ENCODE measurements at regions not wholly inside any gene's neighbourhood (a gene's known extent, or its start where the extent isn't known, plus 50 kb on each side); places are given as distances from the start of the nearest gene placed in this dataset.
"Not testable (repeated sequence)": the region's sequence is repeated elsewhere in the genome, so short reads cannot be mapped to it uniquely, and the experiment has no call there.

DNA sequence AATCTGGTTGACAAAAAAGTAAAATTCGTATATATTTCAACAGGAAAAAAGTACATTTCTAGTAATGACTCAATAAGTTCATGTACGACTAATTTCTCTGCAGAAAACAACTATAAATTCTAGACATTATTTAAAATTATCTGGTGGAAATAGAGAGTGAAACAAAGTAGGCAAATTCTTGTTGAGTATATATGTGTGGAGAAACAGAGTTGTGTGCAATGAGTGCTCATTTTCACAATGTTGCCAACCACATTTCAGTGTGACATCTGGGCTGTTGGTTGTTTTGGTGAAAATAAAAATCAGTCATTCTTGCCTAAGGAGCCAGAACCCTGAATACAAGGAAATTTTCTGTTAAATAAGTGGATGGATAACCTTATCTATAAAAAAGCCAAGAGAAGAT is 372.0 kb upstream of the NDST4 start:
- DNase-seq = no peak

DNA sequence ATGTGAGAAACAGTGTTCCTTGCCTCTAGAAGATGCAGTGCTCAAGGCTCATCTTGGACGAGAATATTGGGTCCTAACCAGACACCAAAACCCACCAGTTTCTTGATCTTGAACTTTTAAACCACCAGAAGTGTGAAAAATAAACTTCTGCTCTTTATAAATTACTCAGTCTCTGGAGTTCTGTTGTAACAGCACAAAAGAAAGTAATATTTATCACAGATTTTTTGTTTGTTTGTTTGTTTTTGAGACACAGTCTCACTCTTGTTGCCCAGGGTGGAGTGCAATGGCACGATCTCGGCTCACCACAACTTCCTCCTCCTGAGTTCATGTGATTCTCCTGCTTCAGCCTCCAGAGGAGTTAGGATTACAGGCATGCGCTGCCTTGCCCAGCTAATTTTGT is 371.1 kb upstream of the NDST4 start:
- no peak for DNase-seq

DNA sequence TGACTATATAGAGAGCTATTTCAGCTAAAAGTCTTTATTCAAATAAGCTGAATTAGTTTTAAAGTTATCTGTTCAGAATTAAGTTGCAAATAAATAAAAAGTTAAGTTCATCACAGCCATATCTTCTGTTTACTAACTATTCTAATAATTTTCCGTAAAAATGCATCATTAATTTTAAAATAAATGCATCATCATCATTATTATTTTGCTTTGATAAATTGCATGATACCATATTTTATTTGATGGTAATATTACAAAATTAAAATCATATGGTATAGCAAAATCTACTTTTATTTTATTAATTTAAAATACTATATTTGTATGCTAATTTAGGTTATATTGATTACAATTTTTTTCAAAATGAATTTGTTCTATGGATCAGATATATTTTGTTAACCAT is 357.3 kb upstream of the NDST4 start:
- no peak for DNase-seq

DNA sequence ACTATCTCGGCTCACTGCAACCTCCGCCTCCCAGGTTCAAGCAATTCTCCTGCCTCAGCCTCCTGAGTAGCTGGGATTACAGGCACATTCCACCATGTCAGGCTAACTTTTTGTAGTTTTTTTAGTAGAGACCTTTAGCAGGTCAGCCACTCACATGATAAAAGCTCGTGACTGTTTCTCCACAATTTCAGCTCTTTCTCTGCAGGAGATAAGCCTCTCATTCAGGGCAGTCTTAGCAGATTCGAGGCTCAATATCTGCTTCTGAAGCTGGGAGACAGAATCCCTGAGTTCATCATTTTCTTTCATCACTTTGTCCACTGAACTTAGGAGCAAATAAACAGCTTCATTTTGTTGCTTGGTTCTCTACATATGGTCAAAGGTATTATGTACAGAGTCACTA is 345.9 kb upstream of the NDST4 start:
- not testable (repeated sequence) for DNase-seq

DNA sequence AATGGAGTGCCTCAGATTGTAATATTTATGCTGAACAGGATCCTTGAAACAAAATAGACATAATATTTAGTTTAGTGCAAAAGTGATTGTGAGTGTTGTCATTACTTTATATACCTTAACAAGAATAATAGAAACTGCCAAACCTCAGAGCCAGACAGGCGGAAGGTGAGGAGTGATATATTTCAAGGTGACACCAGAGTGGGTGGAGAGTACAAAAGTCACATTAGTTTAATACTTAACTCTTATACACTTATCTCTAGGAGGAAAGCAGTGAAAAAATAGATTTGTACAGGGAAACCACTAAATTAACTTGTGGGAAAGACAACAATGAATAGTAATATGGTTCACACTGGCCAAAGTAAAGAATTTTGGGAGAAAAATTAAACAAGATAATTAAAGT is 342.8 kb upstream of the NDST4 start:
- no peak for DNase-seq

DNA sequence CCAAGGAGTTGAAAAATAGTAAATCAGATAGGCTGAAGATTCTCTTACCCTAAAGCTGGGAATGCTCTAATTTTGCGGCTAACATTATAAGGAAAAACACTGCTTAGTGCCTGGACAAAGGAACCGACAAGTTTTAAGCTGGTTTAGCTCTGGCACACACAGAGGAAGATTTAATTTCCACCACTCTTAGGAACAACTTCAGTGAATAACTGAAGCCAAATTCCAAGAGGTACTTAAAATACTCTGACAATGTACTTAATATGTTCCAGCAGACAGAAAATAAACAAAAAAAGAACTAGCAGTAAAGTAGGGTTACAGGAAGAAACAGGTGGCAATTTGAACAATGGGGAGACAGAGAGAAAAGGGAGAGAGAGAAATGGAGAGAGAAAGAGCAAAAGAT is 340.8 kb upstream of the NDST4 start:
- DNase-seq = no peak

DNA sequence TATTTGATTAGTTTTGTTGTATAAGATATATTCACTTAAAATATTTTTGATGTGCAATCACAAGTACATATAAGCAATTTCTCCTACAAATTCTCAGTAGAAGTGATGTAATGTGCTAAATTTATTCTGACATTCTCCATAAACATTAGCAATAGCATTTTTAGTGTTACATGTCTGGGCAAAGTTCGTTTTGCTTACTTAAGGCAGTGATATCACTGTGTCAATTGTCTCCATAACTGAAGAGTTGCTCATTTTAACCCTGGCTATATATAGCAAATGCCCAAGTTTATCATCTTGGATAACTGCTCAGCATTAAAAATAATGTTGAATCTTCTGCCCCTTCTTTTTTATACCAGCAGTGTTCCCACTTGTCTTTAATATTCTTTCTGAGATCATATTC is 340.0 kb upstream of the NDST4 start:
- no peak for DNase-seq

DNA sequence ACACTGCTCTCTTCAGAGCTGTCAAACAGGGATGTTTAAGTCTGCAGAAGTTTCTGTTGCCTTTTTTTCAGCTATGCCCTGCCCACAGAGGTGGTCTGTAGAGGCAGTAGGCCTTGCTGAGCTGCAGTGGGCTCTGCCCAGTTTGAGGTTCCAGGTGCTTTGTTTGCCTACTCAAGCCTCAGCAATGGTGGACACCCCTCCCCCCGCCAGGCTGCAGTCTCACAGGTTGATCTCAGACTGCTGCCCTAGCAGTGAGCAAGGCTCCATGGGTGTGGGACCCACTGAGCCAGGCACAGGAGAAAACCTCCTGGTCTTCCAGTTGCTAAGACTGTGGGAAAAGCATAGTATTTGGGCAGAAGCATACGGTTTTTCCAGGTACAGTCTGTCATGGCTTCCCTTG is 338.8 kb upstream of the NDST4 start:
- DNase-seq = not testable (repeated sequence)

DNA sequence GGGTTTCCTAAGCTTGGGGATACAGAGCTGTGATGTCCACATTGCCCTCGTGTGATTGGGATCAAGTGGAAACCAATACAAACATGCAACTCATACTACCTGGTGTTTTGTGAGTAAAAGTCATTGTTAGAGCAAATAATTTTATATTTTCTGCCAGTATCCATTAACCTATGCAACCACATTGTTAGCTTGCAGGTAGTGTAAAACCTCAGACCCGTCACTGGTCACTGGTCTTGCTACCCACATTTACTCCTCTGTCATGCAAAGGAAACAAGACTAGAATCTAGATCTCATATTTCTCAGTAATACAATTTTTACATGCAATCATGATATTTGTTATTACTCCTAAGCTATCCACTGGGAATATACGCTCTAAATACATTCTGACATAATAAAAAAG is 324.3 kb upstream of the NDST4 start:
- no peak for DNase-seq

DNA sequence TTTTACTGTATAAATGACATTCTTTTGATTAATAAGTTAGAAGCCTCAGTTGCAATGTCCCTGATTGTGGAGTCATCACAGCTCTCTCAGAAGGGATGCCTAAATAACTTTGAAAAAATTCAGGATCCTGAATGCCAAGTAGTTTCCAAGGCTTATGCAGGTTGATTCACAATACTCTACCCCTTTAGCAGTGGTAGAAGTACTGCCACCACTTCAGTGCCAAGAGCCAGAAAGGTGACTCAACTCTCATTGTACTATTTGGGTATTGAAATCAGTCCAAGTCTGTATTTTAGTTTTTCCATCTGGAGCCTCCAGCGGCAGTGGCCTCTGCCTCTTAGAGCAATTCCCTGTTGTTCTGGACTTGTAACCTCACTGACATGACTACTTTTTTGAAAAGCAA is 320.1 kb upstream of the NDST4 start:
- no peak for DNase-seq

DNA sequence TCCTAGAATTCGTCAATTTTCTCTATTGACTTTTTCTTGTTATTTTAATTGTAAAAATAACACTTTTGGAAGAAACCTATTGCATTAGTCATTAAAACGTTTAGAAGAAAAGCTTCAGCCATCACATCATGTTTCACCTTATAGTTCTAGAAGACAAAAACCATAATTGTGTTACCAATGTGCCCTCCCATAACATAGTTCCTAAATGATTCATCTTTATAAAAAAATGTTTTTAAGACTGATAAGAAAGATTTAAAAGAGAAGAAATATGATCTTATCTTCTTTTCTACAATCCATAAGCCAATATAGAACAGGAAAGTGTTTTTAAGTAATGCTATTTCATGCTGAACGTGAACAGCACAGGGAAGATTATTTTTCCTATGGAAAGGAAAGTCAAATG is 316.6 kb upstream of the NDST4 start:
- DNase-seq = no peak

DNA sequence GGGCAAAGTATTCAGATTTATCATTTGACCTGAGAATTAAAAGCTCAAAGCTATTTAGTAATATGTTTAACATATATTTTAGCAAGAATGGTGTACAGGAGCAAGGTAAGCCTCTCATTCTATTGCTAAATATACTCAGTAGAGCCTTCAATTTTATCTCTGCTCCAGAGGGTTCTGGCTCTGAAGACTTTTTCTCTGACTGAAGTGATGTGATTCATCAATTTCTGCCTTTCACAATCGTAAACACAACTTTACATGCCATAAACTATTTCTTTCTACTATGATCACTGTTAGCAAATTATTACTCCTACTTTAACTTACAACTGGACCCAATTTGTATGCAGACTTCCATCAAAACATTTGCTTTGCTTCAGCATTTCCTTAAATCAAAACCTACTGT is 315.0 kb upstream of the NDST4 start:
- DNase-seq = no peak

DNA sequence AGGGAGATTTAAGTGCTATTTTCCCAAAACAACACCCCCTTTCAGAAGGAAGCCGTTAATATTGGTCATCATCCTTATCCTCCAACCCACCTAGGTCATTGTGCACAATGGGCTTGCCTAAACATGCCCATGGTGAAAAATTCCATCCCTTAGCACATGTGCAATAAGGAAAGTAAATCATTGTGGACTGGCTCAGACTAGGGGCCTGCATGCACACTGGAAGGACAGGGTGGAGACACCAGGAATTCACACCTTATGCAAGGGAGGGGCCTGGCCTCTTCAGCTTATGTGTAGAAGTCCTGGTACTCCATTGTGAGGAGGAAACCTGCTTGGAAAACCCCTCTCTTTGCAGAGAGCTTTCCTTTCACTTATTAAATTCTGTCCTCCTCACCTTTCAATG is 311.4 kb upstream of the NDST4 start:
- DNase-seq = no peak

DNA sequence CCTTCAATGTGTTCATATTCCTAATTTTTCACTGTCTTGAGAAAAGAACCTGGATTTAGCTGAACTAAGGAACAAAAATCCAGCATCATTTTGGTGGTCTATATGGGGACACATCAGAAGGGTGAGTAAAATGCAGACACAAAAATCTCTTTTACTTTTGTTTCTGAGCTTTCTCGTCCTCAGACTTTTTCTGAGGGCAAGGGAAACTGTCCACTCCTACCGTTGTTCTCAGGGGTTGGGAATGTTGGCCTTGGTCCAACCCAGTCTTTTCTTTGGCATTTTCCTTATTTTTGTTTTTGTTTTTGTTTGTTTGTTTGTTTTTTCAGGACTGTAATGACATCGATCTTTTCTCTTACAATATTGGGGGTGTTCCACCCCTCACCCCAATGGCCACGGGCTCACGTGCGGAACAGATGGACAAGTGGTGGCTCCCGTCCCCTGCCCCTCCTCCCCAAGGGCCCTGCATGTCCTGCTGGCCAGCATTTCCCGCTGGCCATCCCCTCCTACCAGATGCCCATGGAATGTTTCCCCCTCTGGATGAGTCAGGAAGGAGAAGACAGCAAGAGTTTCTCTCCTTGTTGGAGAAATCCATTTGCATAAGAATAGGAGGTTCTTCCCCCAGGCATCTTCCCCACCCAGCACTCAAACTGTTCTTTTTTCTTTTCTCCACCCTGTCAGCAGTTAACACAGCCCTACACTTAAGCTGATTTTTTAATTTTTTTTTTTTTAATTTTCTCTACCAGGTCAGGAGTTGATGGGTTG is 305.4 kb upstream of the NDST4 start:
- DNase-seq = no peak

DNA sequence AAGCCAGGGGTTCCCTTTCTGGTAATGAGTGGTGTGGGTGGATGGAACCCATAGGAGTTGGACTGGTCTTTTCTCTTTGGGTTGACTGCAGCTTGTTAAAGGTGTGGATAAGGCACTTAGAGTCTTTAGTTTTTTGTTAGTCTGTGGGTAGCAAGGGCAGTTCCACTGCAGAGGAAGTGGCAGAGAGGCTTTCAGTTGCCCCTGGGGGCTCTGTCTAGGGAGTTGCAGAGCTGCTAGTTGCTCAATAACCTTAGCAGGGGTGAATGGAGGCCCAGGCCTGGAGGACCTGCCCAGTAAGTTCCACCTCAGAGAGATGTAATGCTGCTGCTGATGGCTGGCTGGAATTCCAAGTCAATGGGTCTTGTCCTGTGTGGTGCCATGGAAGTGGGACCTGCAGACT is 282.6 kb upstream of the NDST4 start:
- DNase-seq = no peak

DNA sequence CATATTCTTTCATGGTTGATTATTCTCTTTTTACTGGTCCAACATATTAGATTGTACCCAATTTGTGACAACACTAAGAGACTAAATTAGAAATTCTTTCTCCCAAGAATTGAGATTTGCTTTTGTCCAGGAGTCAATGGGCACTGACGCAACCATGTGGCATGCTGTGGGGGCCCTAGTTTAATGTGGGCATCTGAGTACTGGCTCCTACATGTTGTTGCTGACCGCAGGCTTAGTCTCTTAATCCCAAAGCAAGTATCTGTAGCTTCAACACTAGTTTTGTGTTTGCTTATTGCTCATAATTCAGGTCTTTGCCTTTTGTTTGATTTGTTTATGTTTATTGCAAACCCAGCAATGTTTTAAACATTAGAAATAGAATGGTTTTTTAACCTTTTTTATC is 263.4 kb upstream of the NDST4 start:
- no peak for DNase-seq

DNA sequence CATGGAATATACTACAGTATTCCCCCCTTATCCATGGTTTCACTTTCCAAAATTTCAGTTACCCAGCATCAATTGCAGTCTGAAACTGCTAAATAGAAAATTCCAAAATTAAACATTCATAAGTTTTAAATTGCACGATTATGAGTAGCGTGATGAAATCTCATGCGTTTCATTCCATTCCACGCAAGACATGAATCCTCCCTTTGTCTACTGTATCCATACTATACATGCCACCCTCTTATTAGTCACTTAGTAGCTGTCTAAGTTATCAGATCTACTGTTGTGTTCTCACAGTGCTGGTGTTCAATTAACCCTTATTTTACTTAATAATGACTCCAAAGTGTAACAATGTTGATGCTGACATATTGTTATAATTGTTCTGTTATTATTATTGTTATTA is 261.2 kb upstream of the NDST4 start:
- no peak for DNase-seq

DNA sequence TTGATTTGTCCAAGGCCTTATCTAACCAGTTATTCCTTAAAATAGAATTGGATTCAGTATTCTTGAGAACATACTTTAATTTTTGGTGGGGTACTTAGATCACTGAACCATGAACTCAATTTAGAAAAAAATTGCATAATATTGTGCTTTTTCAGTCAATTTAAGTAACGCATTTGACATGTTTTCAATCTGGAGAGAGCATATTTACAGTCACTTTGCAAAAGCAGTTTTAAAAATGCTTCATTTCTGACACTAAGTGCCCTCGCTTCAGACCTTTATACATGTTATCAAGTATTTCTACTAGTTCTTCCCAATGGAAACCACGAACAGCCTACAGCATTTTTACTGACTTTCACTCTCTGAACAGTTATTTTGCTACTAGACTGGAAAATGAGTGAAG is 257.1 kb upstream of the NDST4 start:
- no peak for DNase-seq

DNA sequence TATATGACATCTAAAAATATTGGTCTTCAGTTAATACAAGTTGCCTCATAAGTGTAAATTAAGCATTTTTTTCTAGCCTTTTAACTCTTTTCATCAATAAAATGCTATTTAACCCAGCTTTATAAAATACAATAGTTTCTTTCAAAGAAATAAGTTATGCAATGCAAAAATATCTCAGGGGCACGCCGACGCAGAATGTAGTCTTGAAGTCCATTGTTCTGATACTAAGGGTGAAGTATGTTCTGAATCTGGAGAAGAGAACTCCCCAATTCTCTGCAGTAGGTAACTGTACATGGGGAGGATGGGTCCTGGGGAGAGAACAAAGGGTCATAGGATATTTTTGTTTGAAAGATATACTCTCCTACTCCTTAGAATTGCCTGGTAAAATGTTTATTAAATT is 256.6 kb upstream of the NDST4 start:
- DNase-seq = no peak

DNA sequence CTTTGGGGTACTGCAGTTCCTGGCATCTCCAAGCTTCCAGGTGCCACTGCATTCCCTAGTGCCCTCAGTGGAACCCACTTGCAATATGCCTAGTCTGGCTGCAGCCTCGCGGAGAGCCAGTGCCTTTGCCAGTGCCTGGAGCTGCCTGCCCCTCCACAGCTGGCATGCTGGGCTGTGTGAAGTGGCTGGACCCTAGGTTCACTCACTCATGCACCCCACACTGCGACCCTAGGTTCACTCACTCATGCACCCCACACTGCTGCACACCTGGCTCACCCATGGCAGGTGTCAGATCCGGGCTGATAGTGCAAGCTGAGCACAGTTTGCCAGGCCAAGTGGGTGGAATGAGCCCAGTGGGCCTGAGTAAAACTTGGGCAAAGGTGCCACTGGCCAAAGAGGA is 253.0 kb upstream of the NDST4 start:
- no peak for DNase-seq

DNA sequence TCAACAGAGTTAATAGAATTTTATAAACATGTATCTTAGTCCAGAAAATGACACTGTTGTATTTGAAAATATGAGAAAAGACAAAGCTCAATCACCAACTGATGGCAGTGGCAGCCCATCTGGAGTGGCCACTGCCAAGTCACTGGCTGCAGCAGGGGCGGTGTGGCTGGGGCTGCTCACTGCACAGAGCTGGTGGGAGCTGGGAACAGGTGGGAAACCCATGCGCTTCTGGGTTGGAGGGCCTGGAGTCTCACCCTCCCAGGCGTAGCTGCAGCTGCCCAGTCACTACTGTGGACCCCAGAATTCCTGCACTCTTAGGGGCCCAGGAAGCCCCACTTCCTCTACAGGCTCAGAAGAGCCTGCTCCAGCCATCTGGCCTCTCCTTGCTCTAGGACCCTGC is 251.8 kb upstream of the NDST4 start:
- no peak for DNase-seq

DNA sequence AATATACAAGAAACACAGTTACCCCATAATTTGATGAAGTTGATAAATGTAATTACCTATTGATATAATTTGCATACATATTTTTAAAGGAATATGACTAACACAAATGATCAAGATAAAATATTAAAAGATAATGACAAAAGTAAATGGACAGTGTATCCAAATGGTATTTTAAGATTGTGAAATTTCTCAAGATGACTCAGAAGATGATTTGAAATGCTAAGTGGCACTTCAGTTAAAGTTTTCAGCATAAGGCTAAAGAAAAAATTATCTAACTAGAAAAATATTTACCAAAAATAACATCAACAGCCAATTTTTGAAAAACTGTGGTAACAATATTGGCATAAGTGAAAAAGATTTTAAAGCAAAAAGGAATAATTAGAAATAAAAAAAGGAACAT is 248.4 kb upstream of the NDST4 start:
- no peak for DNase-seq

DNA sequence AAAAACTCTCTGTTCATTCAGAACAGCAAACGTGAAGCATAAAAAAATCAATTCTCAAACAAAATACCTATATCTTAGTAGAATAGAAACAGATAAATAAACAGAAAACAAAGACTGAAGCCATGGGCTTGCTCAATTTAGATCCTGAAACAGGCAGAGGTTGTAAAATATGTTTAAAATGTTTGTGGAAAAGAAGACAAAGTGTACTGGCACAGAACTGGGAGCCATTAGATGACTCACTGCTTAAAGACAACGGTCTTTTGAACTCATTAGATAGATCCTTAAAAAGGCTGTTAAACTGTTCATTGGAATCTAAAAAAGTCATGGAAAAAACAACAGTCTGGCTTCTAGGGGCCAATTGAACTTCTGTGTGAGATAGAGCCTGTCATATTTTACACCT is 247.0 kb upstream of the NDST4 start:
- no peak for DNase-seq

DNA sequence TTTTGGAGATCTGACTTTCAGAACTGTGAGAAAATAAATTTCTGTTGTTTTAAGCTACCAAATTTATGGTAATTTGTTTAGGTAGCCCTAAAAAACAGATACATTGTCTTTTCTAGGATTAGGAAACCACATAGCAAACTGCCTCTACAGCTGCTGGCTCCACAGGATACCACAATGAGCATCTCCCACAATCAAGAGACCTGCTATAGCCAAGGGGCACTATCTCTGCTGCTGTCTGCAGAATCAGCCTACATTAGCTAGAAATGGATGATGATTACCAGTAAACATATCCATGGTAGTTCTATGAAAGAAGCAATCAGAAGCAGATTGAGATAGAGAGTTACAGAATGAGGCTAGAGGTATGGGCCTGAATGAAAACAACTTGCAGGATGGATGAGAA is 244.4 kb upstream of the NDST4 start:
- DNase-seq = no peak

DNA sequence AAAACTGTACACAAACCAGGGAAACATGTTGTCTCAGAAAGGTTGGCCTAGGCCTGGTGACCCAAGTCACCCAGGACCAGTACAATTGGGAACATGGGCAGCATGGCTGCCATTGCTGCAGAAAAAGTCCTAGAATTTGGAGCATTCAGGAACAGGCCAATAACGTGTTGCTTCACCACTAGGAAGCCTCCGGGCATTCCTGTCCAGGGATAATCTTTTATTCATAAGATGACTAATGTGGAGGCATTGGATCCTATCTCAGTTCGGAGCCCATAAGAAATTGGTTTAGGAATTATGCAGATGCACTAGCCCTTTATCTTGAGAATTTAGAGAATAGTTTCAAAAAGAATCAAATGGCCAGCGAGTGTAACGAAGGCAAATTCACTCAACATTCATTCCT is 242.8 kb upstream of the NDST4 start:
- no peak for DNase-seq
